Neural crest cell (in vitro differentiated cells): ENCODE measurements at regions not wholly inside any gene's neighbourhood (a gene's known extent, or its start where the extent isn't known, plus 50 kb on each side); places are given as distances from the start of the nearest gene placed in this dataset.
A peak's percentile ranks its signal among the peaks of the same experiment; 100 is the strongest.
"Not testable (repeated sequence)": the region's sequence is repeated elsewhere in the genome, so short reads cannot be mapped to it uniquely, and the experiment has no call there.

Experiments used
- DNase-seq: peaks from one replicate; pipeline ENCODE4 v3.0.0; 2021; ENCODE audit warnings: low read depth, mixed read lengths, low spot score
- H3K27ac Mint-ChIP-seq: one replicate; pipeline ENCODE4 v1.8.0; 2021; ENCODE audit warnings: mild to moderate bottlenecking, mixed read lengths; ENCODE audit not compliant: unreplicated experiment
- H3K27me3 Mint-ChIP-seq: 2 replicates; pipeline ENCODE4 v1.8.0; 2021; ENCODE audit warnings: low read depth, mild to moderate bottlenecking, mixed read lengths
- H3K36me3 Mint-ChIP-seq: 2 replicates; pipeline ENCODE4 v1.8.0; 2021; ENCODE audit warnings: low read depth, mild to moderate bottlenecking, mixed read lengths
- H3K4me1 Mint-ChIP-seq: 2 replicates; pipeline ENCODE4 v1.8.0; 2021; ENCODE audit warnings: mixed read lengths
- H3K4me3 Mint-ChIP-seq: one replicate; pipeline ENCODE4 v1.8.0; 2021; ENCODE audit warnings: mild to moderate bottlenecking, mixed read lengths
- H3K9me3 Mint-ChIP-seq: 2 replicates; pipeline ENCODE4 v1.8.0; 2021; ENCODE audit warnings: mixed read lengths
- TF ChIP-seq, protein P1 (sequence below): fragments of 200-600 bp; sonication (generic); conservative IDR thresholded peaks from 2 replicates; pipeline ENCODE4 v1.5.0; 2021; ENCODE audit warnings: antibody characterized with exemption, mild to moderate bottlenecking

DNA sequence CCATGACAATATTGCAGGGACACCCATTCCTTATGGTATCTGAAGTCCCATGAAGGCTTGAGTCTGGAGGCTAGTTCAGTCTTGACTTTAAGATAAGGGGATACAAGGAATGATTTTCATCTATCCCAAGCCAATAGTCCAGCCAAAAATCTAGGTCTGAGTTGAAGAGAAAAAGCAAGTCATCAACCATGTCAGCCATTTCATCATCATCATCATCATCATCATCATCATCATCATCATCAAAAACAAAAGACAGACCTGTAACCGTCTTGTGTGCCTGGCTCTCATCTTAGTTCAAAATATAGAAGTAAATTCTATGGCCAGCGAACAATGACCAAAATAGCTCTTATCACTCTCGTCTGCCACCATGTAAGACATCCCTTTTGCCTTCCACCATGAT lies 59.5 kb upstream of the FAM90A26 start:
- not testable (repeated sequence) for H3K9me3 Mint-ChIP-seq, H3K36me3 Mint-ChIP-seq, DNase-seq, H3K27me3 Mint-ChIP-seq, H3K27ac Mint-ChIP-seq, H3K4me1 Mint-ChIP-seq, H3K4me3 Mint-ChIP-seq

DNA sequence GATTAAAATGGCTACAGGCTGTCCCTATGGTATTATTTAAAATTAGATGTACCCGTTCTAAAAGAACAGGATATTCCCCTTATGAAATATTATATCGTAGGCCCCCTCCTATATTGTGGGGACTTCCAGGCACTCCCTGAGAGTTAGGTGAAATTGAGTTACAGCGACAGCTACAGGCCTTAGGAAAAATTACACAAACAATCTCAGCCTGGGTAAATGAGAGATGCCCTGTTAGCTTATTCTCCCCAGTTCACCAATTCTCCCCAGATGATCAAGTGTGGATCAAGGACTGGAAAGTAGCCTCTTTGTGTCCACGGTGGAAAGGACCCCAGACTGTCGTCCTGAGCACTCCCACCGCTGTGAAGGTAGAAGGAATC lies 67.1 kb upstream of the FAM90A26 start:
- H3K4me3 Mint-ChIP-seq, H3K4me1 Mint-ChIP-seq, H3K27ac Mint-ChIP-seq, H3K27me3 Mint-ChIP-seq, DNase-seq, H3K36me3 Mint-ChIP-seq, H3K9me3 Mint-ChIP-seq: not testable (repeated sequence)
- TF ChIP-seq, protein P1, sequence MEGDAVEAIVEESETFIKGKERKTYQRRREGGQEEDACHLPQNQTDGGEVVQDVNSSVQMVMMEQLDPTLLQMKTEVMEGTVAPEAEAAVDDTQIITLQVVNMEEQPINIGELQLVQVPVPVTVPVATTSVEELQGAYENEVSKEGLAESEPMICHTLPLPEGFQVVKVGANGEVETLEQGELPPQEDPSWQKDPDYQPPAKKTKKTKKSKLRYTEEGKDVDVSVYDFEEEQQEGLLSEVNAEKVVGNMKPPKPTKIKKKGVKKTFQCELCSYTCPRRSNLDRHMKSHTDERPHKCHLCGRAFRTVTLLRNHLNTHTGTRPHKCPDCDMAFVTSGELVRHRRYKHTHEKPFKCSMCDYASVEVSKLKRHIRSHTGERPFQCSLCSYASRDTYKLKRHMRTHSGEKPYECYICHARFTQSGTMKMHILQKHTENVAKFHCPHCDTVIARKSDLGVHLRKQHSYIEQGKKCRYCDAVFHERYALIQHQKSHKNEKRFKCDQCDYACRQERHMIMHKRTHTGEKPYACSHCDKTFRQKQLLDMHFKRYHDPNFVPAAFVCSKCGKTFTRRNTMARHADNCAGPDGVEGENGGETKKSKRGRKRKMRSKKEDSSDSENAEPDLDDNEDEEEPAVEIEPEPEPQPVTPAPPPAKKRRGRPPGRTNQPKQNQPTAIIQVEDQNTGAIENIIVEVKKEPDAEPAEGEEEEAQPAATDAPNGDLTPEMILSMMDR, result peak; percentile 57

DNA sequence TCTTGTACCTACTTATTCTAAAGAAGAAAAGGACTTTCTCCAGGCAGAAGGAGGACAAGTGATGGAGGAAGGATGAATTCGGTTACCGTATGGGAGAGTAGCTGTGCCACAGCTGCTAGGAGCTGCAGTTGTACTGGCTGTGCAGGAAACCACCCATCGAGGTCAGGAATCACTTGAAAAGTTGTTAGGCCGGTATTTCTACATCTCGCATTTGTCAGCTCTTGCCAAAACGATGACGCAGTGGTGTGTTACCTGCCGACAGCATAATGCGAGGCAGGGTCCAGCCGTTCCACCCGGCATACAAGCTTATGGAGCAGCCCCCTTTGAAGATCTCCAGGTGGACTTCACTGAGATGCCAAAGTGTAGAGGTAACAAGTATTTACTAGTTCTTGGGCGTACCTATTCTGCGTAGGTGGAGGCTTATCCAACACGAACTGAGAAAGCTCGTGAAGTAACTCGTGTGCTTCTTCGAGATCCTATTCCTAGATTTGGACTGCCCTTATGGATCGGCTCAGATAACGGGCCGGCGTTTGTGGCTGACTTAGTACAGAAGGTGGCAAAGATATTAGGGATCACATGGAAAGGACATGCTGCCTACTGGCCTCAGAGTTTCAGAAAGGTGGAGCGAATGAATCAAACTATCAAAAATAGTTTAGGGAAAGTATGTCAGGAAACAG lies 67.6 kb upstream of the FAM90A26 start:
- not testable (repeated sequence) for H3K9me3 Mint-ChIP-seq, H3K27me3 Mint-ChIP-seq, DNase-seq, H3K4me3 Mint-ChIP-seq, H3K36me3 Mint-ChIP-seq, H3K27ac Mint-ChIP-seq, H3K4me1 Mint-ChIP-seq

DNA sequence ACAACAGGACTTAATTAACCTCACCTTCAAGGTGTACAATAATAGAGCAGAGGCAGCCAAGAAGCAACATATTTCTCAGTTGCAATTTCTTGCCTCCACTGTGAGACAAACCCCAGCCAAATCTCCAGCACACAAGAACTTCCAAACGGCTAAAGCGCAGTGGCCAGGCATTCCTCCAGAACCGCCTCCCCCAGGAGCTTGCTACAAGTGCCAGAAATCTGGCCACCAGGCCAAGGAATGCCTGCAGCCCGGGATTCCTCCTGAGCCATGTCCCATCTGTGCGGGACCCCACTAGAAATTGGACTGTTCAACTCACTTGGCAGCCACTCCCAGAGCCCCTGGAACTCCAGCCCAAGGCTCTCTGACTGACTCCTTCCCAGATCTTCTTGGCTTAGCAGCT lies 73.9 kb upstream of the FAM90A26 start:
- H3K36me3 Mint-ChIP-seq, H3K4me1 Mint-ChIP-seq, H3K4me3 Mint-ChIP-seq, H3K27ac Mint-ChIP-seq, DNase-seq, H3K27me3 Mint-ChIP-seq: not testable (repeated sequence)
- peaks cover 18% of the 10 kb centered on the region for H3K9me3 Mint-ChIP-seq

DNA sequence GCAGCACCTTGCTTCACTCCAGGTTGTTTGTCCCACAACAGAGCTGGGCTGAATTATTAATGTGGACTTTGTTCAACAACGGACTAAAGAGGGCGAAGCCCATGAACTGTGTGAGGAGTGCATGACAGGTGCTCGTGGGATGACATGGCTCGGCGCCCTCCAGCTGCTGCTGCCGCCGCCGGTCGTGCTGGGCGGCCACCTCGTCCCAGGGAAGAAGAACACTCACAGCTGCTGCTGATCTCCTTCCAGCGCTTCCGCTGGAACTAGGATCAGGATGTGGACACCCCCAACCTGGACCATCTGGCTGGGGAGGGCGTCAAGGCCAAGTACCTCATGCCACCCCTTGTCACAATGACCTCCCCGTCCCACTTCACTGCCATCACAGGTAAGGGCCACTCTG lies 91.4 kb upstream of the FAM90A26 start:
- DNase-seq, result not testable (repeated sequence)
- H3K27me3 Mint-ChIP-seq, result peaks cover 13% of the 10 kb centered on the region

DNA sequence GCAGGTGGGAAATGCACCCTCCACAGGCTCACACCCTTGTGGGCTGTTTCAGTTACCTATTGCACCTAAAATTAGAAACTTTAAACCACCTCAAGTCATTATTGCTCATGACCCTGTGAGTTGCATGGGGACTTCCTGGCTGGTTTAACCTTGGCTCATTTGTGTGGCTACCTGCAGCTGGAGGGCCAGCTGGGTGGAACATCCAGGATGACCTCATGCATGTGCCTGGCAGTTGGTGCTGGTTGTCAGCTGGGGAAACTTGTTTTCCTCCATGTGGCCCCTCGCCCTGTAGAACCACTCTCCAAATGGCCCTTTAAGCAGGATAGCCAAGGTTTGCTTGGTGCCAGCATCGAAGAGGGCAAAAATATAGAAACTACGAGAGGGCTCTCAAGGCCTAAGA lies 93.2 kb upstream of the FAM90A26 start:
- H3K4me3 Mint-ChIP-seq, H3K4me1 Mint-ChIP-seq, H3K36me3 Mint-ChIP-seq, H3K27me3 Mint-ChIP-seq, H3K27ac Mint-ChIP-seq, DNase-seq: not testable (repeated sequence)
- peaks cover 13% of the 10 kb centered on the region for H3K9me3 Mint-ChIP-seq

More for the DNA sequence above, 91.4 kb upstream of the FAM90A26 start:
- H3K9me3 Mint-ChIP-seq, result peaks cover 13% of the 10 kb centered on the region
- H3K27ac Mint-ChIP-seq, H3K4me1 Mint-ChIP-seq, H3K4me3 Mint-ChIP-seq, H3K36me3 Mint-ChIP-seq: not testable (repeated sequence)

DNA sequence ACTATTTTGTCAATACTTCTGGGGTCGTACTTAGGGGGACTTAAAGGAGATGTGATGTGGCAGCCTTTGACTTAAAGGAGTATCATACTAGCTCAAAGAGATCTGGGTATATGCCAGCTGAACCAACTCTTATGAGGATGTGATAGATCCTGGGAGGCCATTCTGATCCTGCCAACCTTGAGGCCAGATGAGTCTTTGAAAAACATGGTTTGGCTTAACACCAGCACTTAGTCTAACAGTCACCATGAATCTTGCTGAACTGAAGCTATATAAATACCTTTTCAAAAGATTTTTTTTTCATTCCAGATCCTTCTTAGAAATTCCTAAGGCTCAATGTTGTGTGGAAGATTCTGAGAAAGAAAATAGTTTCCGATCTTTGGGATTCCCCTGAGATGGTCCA lies 93.7 kb upstream of the FAM90A26 start:
- not testable (repeated sequence) for H3K36me3 Mint-ChIP-seq, H3K4me3 Mint-ChIP-seq, H3K4me1 Mint-ChIP-seq, H3K27me3 Mint-ChIP-seq, DNase-seq, H3K27ac Mint-ChIP-seq, H3K9me3 Mint-ChIP-seq

DNA sequence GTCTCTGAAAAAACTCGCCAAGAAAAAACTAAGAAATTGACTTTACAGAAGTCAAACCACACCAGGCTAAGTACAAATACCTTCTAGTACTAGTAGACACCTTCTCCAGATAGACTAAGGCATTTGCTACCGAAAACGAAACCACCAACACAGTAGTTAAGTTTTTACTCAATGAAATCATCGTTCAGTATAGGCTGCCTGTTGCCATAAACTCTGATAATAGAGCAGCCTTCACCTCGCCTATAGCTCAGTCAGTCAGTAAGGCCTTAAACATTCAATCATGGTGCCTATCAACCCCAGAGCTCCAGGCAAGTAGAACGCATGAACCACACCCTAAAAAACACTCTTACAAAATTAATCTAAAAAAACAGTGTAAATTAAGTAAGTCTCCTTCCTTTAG lies 96.8 kb upstream of the FAM90A26 start:
- not testable (repeated sequence) for H3K4me3 Mint-ChIP-seq, H3K27me3 Mint-ChIP-seq, H3K36me3 Mint-ChIP-seq, H3K27ac Mint-ChIP-seq, H3K9me3 Mint-ChIP-seq, DNase-seq, H3K4me1 Mint-ChIP-seq

DNA sequence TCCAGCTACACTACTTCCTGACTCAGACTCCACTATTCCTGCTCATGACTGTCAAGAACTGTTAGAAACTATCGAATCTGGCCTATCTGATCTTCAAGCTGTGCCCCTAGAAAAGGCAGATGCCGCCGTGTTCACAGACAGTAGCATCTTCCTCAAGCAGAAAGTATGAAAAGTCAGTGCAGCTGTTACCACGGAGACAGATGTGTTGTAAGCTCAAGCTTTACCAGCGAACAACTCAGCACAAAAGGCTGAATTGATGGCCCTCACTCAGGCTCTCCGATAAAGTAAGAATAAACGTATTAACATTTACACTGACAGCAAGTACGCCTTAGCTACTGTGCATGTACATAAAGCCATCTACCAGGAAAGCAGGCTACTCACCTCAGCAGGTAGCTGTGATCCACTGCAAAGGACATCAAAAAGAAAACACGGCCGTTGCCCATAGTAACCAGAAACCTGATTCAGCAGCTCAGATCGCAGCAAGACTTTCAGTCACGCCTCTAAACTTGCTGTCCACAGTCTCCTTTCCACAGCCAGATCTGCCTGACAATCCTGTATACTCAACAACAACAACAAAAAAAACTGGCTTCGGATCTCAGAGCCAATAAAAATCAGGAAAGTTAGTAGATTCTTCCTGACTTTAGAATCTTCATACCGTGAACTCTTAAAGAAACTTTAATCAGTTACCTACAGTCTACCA lies 97.5 kb upstream of the FAM90A26 start:
- H3K9me3 Mint-ChIP-seq, DNase-seq, H3K27ac Mint-ChIP-seq, H3K36me3 Mint-ChIP-seq, H3K27me3 Mint-ChIP-seq, H3K4me3 Mint-ChIP-seq, H3K4me1 Mint-ChIP-seq: not testable (repeated sequence)

DNA sequence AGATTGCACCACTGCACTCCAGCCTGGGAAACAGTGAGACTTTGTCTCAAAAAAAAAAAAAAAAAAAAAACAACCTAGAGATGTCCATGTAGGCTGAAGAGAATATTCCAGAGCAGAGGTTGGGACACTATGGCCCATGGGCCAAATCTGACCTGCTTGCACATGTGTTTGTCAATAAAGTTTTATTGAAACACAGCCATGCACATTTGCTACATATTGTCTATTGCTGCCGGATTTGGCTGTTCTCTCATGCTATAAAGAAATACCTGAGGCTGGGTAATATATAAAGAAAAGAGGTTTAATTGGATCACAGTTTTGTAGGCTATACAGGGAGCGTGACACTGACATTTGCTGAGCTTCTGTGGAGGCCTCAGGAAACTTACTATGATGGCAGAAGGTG lies 102.3 kb upstream of the FAM90A26 start:
- not testable (repeated sequence) for H3K36me3 Mint-ChIP-seq, H3K27ac Mint-ChIP-seq, H3K4me3 Mint-ChIP-seq, H3K4me1 Mint-ChIP-seq, H3K27me3 Mint-ChIP-seq, DNase-seq
- peaks cover 15% of the 10 kb centered on the region for H3K9me3 Mint-ChIP-seq

DNA sequence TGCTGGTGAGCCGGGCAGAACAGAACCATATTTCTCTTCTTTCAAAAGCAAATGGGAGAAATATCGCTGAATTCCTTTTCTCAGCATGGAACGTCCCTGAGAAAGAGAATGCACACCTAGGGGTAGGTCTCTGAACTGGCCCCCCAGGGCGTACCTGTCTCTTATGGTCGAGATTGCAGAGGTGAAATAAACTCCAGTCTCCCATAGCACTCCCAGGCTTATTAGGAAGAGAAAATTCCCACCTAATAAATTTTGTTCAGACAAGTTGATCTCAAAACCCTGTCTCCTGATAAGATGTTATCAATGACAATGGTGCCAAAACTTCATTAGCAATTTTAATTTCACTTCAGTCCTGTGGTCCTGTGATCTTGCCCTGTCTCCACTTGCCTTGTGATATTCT lies 106.6 kb upstream of the FAM90A26 start:
- H3K9me3 Mint-ChIP-seq, result peaks cover 17% of the 10 kb centered on the region
- not testable (repeated sequence) for DNase-seq, H3K27ac Mint-ChIP-seq, H3K27me3 Mint-ChIP-seq, H3K36me3 Mint-ChIP-seq, H3K4me3 Mint-ChIP-seq, H3K4me1 Mint-ChIP-seq

DNA sequence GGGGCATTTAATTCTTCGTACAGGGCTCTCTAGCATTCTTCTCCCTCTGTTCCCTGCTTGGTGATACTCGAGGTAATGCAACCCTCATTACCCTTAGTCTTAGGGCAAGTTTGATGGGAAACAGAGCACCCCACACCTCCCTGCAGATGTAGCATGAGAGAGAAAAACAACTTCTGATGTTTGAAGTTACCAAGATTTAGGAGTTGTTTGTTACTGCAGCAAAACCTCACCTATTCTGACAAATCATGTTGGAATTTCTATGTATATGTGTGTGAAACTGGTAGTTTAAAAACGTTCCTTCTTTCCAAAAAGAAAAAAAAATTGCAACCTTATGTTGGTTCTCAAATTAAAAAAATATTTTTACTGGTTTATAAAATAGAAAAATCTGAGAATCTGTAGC lies 145.3 kb upstream of the FAM90A26 start:
- DNase-seq, H3K36me3 Mint-ChIP-seq, H3K4me1 Mint-ChIP-seq, H3K27ac Mint-ChIP-seq, H3K4me3 Mint-ChIP-seq: not testable (repeated sequence)
- H3K27me3 Mint-ChIP-seq, result peaks cover 25% of the 10 kb centered on the region
- peaks cover 16% of the 10 kb centered on the region for H3K9me3 Mint-ChIP-seq

DNA sequence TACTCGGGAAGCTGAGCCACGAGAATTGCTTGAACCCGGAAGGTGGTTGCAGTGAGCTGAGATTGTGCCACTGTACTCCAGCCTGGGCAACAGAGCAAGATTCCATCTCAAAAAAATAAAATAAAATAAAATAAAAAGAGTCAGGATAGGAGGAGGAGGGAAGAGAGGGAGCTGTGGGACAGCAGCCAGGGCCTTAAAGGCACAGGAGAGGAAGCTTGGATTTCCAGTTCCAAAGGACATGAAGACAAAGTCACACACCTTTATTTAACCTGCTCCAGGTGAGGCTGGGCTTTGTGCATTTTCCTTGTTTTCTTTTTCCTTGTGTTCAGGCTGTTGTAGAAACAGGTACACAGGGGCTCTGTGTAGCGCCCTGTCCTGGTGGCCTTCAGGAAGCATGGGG lies 138.2 kb upstream of the HMX1 start:
- H3K9me3 Mint-ChIP-seq, H3K27ac Mint-ChIP-seq, DNase-seq, H3K4me1 Mint-ChIP-seq, H3K36me3 Mint-ChIP-seq, H3K4me3 Mint-ChIP-seq, H3K27me3 Mint-ChIP-seq: not testable (repeated sequence)
